ENCODE measurements at regions not wholly inside any gene's neighbourhood (a gene's known extent, or its start where the extent isn't known, plus 50 kb on each side); places are given as distances from the start of the nearest gene placed in this dataset.

- POLR2A ChIA-PET, result no interaction called here
- TF ChIP-seq ERG (CRISPR knock-in tag; IDR thresholded peaks at IDR 0.05) (no peak), CREM (CRISPR knock-in tag; IDR thresholded peaks at IDR 0.05) (no peak), E2F1 (CRISPR knock-in tag; IDR thresholded peaks at IDR 0.05) (no peak), STAT6 (CRISPR knock-in tag; conservative IDR thresholded peaks at IDR 0.05; ENCODE audit: low read depth) (no peak), ZNF232 (CRISPR knock-in tag; IDR thresholded peaks at IDR 0.05) (no peak), TCF7 (CRISPR knock-in tag; IDR thresholded peaks at IDR 0.05; ENCODE audit: low read depth) (no peak), NR3C1 (CRISPR knock-in tag; conservative IDR thresholded peaks at IDR 0.05; ENCODE audit: low read depth) (no peak), ATF2 (CRISPR knock-in tag; IDR thresholded peaks at IDR 0.05; ENCODE audit: borderline replicate concordance, low read depth) (no peak), ZNF263 (CRISPR knock-in tag; IDR thresholded peaks at IDR 0.05; ENCODE audit: low read depth) (no peak), E2F5 (CRISPR knock-in tag; IDR thresholded peaks at IDR 0.05) (no peak), CBFB (CRISPR knock-in tag; IDR thresholded peaks at IDR 0.05; ENCODE audit: low read depth) (no peak), E2F4 (CRISPR knock-in tag; IDR thresholded peaks at IDR 0.05; ENCODE audit: borderline replicate concordance, low read depth) (no peak), ZNF281 (CRISPR knock-in tag; IDR thresholded peaks at IDR 0.05) (no peak), CTCF (IDR thresholded peaks at IDR 0.05) (no peak), HMGA2 (CRISPR knock-in tag; IDR thresholded peaks at IDR 0.05) (no peak), IRF2 (CRISPR knock-in tag; IDR thresholded peaks at IDR 0.05; ENCODE audit: borderline replicate concordance, low read depth) (no peak), FOXJ3 (CRISPR knock-in tag; IDR thresholded peaks at IDR 0.05; ENCODE audit: borderline replicate concordance) (no peak)
- H3K9me3 Mint-ChIP-seq, result no peaks in the 10 kb centered on the region
- H3K36me3 Mint-ChIP-seq, result no peaks in the 10 kb centered on the region
- H3K4me3 Mint-ChIP-seq, result no peak overlapping the region
- peaks cover 4% of the 10 kb centered on the region for H3K4me1 Mint-ChIP-seq
- H3K27ac Mint-ChIP-seq, result no peak overlapping the region
- DNase-seq (ENCODE audit: low spot score), result no peak
- ATAC-seq, result no peak
- H3K27me3 Mint-ChIP-seq (ENCODE audit: low read depth), result peaks cover 10% of the 10 kb centered on the region; the same call in 1 of the 2 replicates
- CTCF ChIA-PET, result no interaction called here
These were observed 825.9 kb downstream of the TRIB2 start for GRCh38 chr2:13542642-13543041.

All from WTC11 (cell line).